K562 (cell line): ENCODE measurements at regions not wholly inside any gene's neighbourhood (a gene's known extent, or its start where the extent isn't known, plus 50 kb on each side); places are given as distances from the start of the nearest gene placed in this dataset.

Experiments
- ATAC-seq: fragments of 200-7000 bp; cut with Tn5 transposase; 3 replicates; pipeline ENCODE4 v1.9.1; 2020; ENCODE audit warnings: moderate library complexity
- BruUV-seq: library from RNA; stranded (reverse); fragments of 400-500 nt; replicated peaks from 2 replicates; lab custom pipeline; 2021; lab: Mats Ljungman, UMichigan
- CTCF ChIA-PET: fragments of 300-600 bp; formaldehyde crosslinking; extraction: SDS; loops from one replicate; lab custom pipeline; 2021; ENCODE audit warnings: low intra/inter-chr PET ratio; lab: Yijun Ruan, JAX
- POLR2A ChIA-PET: fragments of 300-600, 350-650 bp; sonication (Branson Sonifier 250); formaldehyde crosslinking; extraction: SDS; loops from one replicate; lab custom pipeline; 2021; ENCODE audit warnings: antibody characterized with exemption, inconsistent platforms; lab: Yijun Ruan, JAX
- DNase-seq, 4 experiments: peaks; one replicate each; pipeline versions ENCODE4 v3.0.0 to v3.0.0-alpha.2; 2011 to 2018; ENCODE audit warnings: low spot score in 3 of 4, mixed read lengths in 3 of 4; ENCODE audit errors: extremely low read depth in 1 of 4
- FAIRE-seq: peaks from 2 replicates; lab custom pipeline; 2011; peaks lifted over from hg19 to GRCh38; lab: Jason Lieb, UNC
- H2AFZ ChIP-seq: 2 replicates; pipeline ENCODE4 v1.6.0; 2011; ENCODE audit warnings: low read depth, low read length, control low read depth, inconsistent platforms
- H3K27ac ChIP-seq: fragments of 200-600 bp; 3 replicates; pipeline ENCODE4 v1.8.0; 2011; ENCODE audit warnings: low read depth, mild to moderate bottlenecking, control low read depth, inconsistent platforms, low read length, moderate library complexity, mixed read lengths; ENCODE audit errors: extremely low read depth
- H3K27me3 ChIP-seq, 2 experiments: fragments of 300-600 bp in 1 of 2; 2 replicates in 1 of 2; 3 replicates in 1 of 2; pipeline versions ENCODE4 v1.6.0 to v1.8.0; 2011; ENCODE audit warnings: inconsistent platforms in 2 of 2, low read length in 2 of 2, mild to moderate bottlenecking in 1 of 2, mixed read lengths in 1 of 2, moderate library complexity in 1 of 2; ENCODE audit not compliant: control insufficient read depth in 2 of 2, insufficient read depth in 2 of 2
- H3K36me3 ChIP-seq: fragments of 300-600 bp; 3 replicates; pipeline ENCODE4 v1.8.0; 2011; ENCODE audit warnings: mild to moderate bottlenecking, low read length, inconsistent platforms; ENCODE audit not compliant: control insufficient read depth, insufficient read depth
- H3K4me1 ChIP-seq, 2 experiments: fragments of 200-600 bp in 1 of 2; replicated peaks in 1 of 2; 2 replicates in 1 of 2; 3 replicates in 1 of 2; pipeline versions ENCODE4 v1.5.1 to v1.8.0; 2011; ENCODE audit warnings: inconsistent platforms in 2 of 2, low read length in 2 of 2, mild to moderate bottlenecking in 1 of 2, mixed read lengths in 1 of 2, moderate library complexity in 1 of 2; ENCODE audit not compliant: control insufficient read depth in 2 of 2, insufficient read depth in 2 of 2
- H3K4me2 ChIP-seq: 2 replicates; pipeline ENCODE4 v1.6.1; 2011; ENCODE audit warnings: low read length, control low read depth, inconsistent platforms, mixed read lengths; ENCODE audit not compliant: insufficient read depth
- H3K4me3 ChIP-seq: fragments of 200-600 bp; sonication (generic), shearing (Covaris generic); 2 replicates; pipeline ENCODE4 v1.5.1; 2016; ENCODE audit warnings: control low read depth, inconsistent platforms
- H3K79me2 ChIP-seq: fragments of 200-600 bp; 3 replicates; pipeline ENCODE4 v1.8.0; 2011; ENCODE audit warnings: low read length, inconsistent platforms; ENCODE audit not compliant: control insufficient read depth, insufficient read depth
- H3K9ac ChIP-seq, 2 experiments: 2 replicates each; pipeline versions ENCODE4 v1.6.0 to v1.6.1; 2011; ENCODE audit warnings: low read depth in 2 of 2, low read length in 2 of 2, control low read depth in 1 of 2, inconsistent platforms in 1 of 2, mild to moderate bottlenecking in 1 of 2, mixed read lengths in 1 of 2; ENCODE audit not compliant: insufficient read depth in 1 of 2
- H3K9me1 ChIP-seq: one replicate; pipeline ENCODE4 v1.6.0; 2011; ENCODE audit warnings: inconsistent platforms, mild to moderate bottlenecking, low read length, moderate library complexity; ENCODE audit not compliant: control insufficient read depth, insufficient read depth
- H3K9me3 ChIP-seq: replicated peaks from 2 replicates; pipeline ENCODE4 v1.5.1; 2011; ENCODE audit warnings: low read depth, low read length, inconsistent platforms; ENCODE audit not compliant: control insufficient read depth, insufficient read depth
- H4K20me1 ChIP-seq: replicated peaks from 2 replicates; pipeline ENCODE4 v1.6.1; 2011; ENCODE audit warnings: low read length, inconsistent platforms, mixed read lengths; ENCODE audit not compliant: control insufficient read depth, insufficient read depth
- ASH1L ChIP-seq: fragments of 450-650 bp; IDR thresholded peaks from 2 replicates; pipeline ENCODE4 v1.6.1; 2018; ENCODE audit warnings: borderline replicate concordance, mild to moderate bottlenecking, low read depth; ENCODE audit not compliant: partially characterized antibody
- BCOR ChIP-seq: fragments of 450-650 bp; IDR thresholded peaks from 2 replicates; pipeline ENCODE4 v1.6.1; 2016
- MAFK ChIP-seq: IDR thresholded peaks from 2 replicates; pipeline ENCODE4 v1.6.1; 2011; ENCODE audit warnings: low read length, improper control_type of control experiment
- NR3C1 ChIP-seq: sonication (generic); formaldehyde crosslinking; IDR thresholded peaks from 2 replicates; pipeline ENCODE4 v1.8.1; 2022; ENCODE audit warnings: missing genetic modification reagents
- PHB2 ChIP-seq: fragments of 450-650 bp; IDR thresholded peaks from 2 replicates; pipeline ENCODE4 v1.6.1; 2017; ENCODE audit warnings: low read depth
- PYGO2 ChIP-seq: fragments of 450-650 bp; IDR thresholded peaks from 2 replicates; pipeline ENCODE4 v1.6.1; 2016; ENCODE audit warnings: mild to moderate bottlenecking, missing genetic modification characterization, moderate library complexity, missing compliant biosample characterization
- WHSC1 ChIP-seq: IDR thresholded peaks from one replicate; pipeline ENCODE4 v1.6.1; 2012; ENCODE audit warnings: low read length, control low read depth, inconsistent platforms
- ZMIZ1 ChIP-seq, 2 experiments: fragments of 150-350 bp in 1 of 2; IDR thresholded peaks; 2 replicates each; pipeline ENCODE4 v1.6.1; 2012 to 2016; ENCODE audit warnings: low read depth in 2 of 2, low read length in 2 of 2, mild to moderate bottlenecking in 1 of 2, moderate library complexity in 1 of 2
- WGBS: fragments of 100-300 bp; shearing (Covaris generic); methylation state at CpG from one replicate; pipeline ENCODE4 v1.1.6; 2016; ENCODE audit warnings: low coverage, mixed read lengths; ENCODE audit not compliant: insufficient coverage; ENCODE audit errors: missing lambda C conversion rate; 5-methylcytosine and 5-hydroxymethylcytosine counted together
- in situ Hi-C: fragments of 300-500 bp; cut with MboI; formaldehyde crosslinking; loops from 4 replicates; pipeline ENCODE4 v1.15.0; 2018; ENCODE audit warnings: inconsistent platforms, mixed read lengths
- intact Hi-C: fragments of 100-400 bp; cut with micrococcal nuclease; formaldehyde crosslinking; loops from 2 replicates; pipeline ENCODE4 v1.14.2; 2022

GRCh38 chr7:81128011-81128410 lies 209.2 kb upstream of the SEMA3C start:
- Histone ChIP-seq H4K20me1 (no peaks in the 10 kb centered on the region), H2AFZ (no peak overlapping the region), H3K27ac (no peak overlapping the region), H3K36me3 (no peaks in the 10 kb centered on the region), H3K9me3 (peaks cover 7% of the 10 kb centered on the region; the same call in 1 of the 2 replicates), H3K9me1 (no peaks in the 10 kb centered on the region), H3K27me3 (no peaks in the 10 kb centered on the region), H3K4me2 (no peak overlapping the region), H3K4me3 (no peak overlapping the region), H3K9ac (no peak overlapping the region), H3K79me2 (no peaks in the 10 kb centered on the region), H3K4me1 (no peaks in the 10 kb centered on the region)
- BruUV-seq: no TSS peak
- TF ChIP-seq ZMIZ1 (IDR thresholded peaks at IDR 0.05; ENCODE audit: low read depth in 2 of 2, low read length in 2 of 2) (no peak), PHB2 (no peak), WHSC1 (no peak), PYGO2 (tag) (no peak), NR3C1 (no peak), MAFK (no peak), BCOR (no peak), ASH1L (no peak)
- ChIA-PET CTCF (no interaction called here), POLR2A (no interaction called here)
- no peak for FAIRE-seq
- intact Hi-C loops (no loop called here), in situ Hi-C loops (no loop called here)
- 17% methylated on average over 1 of the region's 1 CpG for WGBS
- DNase-seq: no peak
- ATAC-seq: no peak
